Spleen (tissue), 11 donors: ENCODE measurements at regions not wholly inside any gene's neighbourhood (a gene's known extent, or its start where the extent isn't known, plus 50 kb on each side); places are given as distances from the start of the nearest gene placed in this dataset.

Source experiments
- DNase-seq: peaks from one replicate; pipeline ENCODE4 v3.0.0-alpha.2; 2020
- H3K27ac ChIP-seq, 8 donors: fragments of 200-600 bp; sonication (generic) in 7 of 8; 1 replicate in 4 of 8; 2 replicates in 4 of 8; pipeline versions ENCODE4 v1.5.0 to v1.8.0; 2016 to 2021; ENCODE audit warnings: inconsistent platforms in 4 of 8, mild to moderate bottlenecking in 4 of 8, moderate library complexity in 1 of 8
- H3K27me3 ChIP-seq, 7 donors: fragments of 200-600 bp; sonication (generic) in 6 of 7; replicated peaks in 1 of 7; 1 replicate in 4 of 7; 2 replicates in 3 of 7; pipeline versions ENCODE4 v1.5.0 to v1.8.0; 2016 to 2021; ENCODE audit warnings: inconsistent platforms in 3 of 7, mild to moderate bottlenecking in 1 of 7
- H3K36me3 ChIP-seq, 6 donors: fragments of 200-600 bp; sonication (generic) in 5 of 6; 1 replicate in 4 of 6; 2 replicates in 2 of 6; pipeline versions ENCODE4 v1.5.0 to v1.8.0; 2016 to 2021; ENCODE audit warnings: inconsistent platforms in 2 of 6
- H3K4me1 ChIP-seq, 6 donors: fragments of 200-600 bp; sonication (generic) in 5 of 6; 1 replicate in 3 of 6; 2 replicates in 3 of 6; pipeline versions ENCODE4 v1.5.0 to v1.8.0; 2016 to 2021; ENCODE audit warnings: inconsistent platforms in 3 of 6
- H3K4me3 ChIP-seq, 8 donors: fragments of 200-600 bp; sonication (generic) in 7 of 8; 1 replicate in 4 of 8; 2 replicates in 4 of 8; pipeline versions ENCODE4 v1.5.0 to v1.8.0; 2016 to 2021; ENCODE audit warnings: inconsistent platforms in 4 of 8, mild to moderate bottlenecking in 4 of 8, moderate library complexity in 2 of 8
- H3K9me3 ChIP-seq, 8 donors: fragments of 200-600 bp; sonication (generic) in 7 of 8; 1 replicate in 4 of 8; 2 replicates in 4 of 8; pipeline versions ENCODE4 v1.5.0 to v1.8.0; 2016 to 2021; ENCODE audit warnings: inconsistent platforms in 4 of 8
- CTCF ChIP-seq, 11 experiments: fragments of 200-600 bp in 7 of 11; fragments of 450-650 bp in 4 of 11; sonication (generic) in 4 of 11; IDR thresholded peaks in 8 of 11; conservative IDR thresholded peaks in 3 of 11; 1 replicate in 7 of 11; 2 replicates in 4 of 11; pipeline versions ENCODE4 v1.4.0 to v1.8.0; 2016 to 2021; ENCODE audit warnings: antibody characterized with exemption in 11 of 11, inconsistent platforms in 4 of 11, mild to moderate bottlenecking in 1 of 11
- POLR2A ChIP-seq, 3 donors: fragments of 450-650 bp; IDR thresholded peaks; one replicate each; pipeline ENCODE4 v1.5.1; 2017; ENCODE audit warnings: antibody characterized with exemption in 3 of 3, mild to moderate bottlenecking in 1 of 3
- POLR2AphosphoS5 ChIP-seq, 3 donors: sonication (generic); formaldehyde crosslinking; IDR thresholded peaks; one replicate each; pipeline ENCODE4 v1.5.1; 2017; ENCODE audit warnings: antibody characterized with exemption in 3 of 3
- WGBS, 5 donors: extraction: QIAGEN DNeasy Blood & Tissue Kit in 3 of 5; methylation state at CpG; one replicate each; pipeline versions ENCODE4 v1.1.5 to v1.1.7; 2013 to 2018; 5-methylcytosine and 5-hydroxymethylcytosine counted together
- intact Hi-C: fragments of 100-400 bp; cut with DNase I; formaldehyde crosslinking; loops from one replicate; pipeline ENCODE4 v1.15.0; 2023; ENCODE audit warnings: low total_unique reads
- donor health status: healthy with polysubstance abuse.
- donor health status: DM: no; HTN: no; CAD: no; lungs with moderate emphysema.
- donor health status: DM: no; HTN: no; CAD: no.
- donor health status: Bipolar disorder and iron deficiency.
- donor health status: healthy.
- donor health status: DM: no; HTN: no; CAD: no.
- donor health status: DM: yes; HTN: yes; CAD: no.

GRCh38 chr16:52963212-52963854 is 89.4 kb downstream of the CHD9NB start:
- 67 to 89% (median 82%) methylated on average over 3 of the region's 3 CpGs for WGBS, 5 donors
- Histone ChIP-seq H3K36me3 (no peaks in the 10 kb centered on the region), H3K27me3 (peaks cover 0 to 7% (median 0%) of the 10 kb centered on the region in 7 donors), H3K4me3 (no peak overlapping the region), H3K9me3 (no peaks in the 10 kb centered on the region), H3K4me1 (no peaks in the 10 kb centered on the region), H3K27ac (no peak overlapping the region)
- no peak for DNase-seq
- TF ChIP-seq CTCF (IDR thresholded peaks at IDR 0.05 in 8 of 11, conservative IDR thresholded peaks at IDR 0.05 in 3 of 11) (no peak), POLR2AphosphoS5 (IDR thresholded peaks at IDR 0.05) (no peak), POLR2A (IDR thresholded peaks at IDR 0.05) (no peak)
- intact Hi-C loops, result no loop called here

GRCh38 chr16:52958951-52959350 is 93.7 kb downstream of the CHD9NB start:
- no peaks in the 10 kb centered on the region for H3K27me3 ChIP-seq
- no peak for TF ChIP-seq POLR2AphosphoS5 (IDR thresholded peaks at IDR 0.05)
- TF ChIP-seq CTCF (IDR thresholded peaks at IDR 0.05 in 8 of 11, conservative IDR thresholded peaks at IDR 0.05 in 3 of 11), result no peak
- TF ChIP-seq POLR2A (IDR thresholded peaks at IDR 0.05), result no peak
- WGBS, 5 donors, result 91 to 100% (median 100%) methylated on average over 1 of the region's 1 CpG
- H3K9me3 ChIP-seq, result no peaks in the 10 kb centered on the region
- no peaks in the 10 kb centered on the region for H3K36me3 ChIP-seq
- no peak for DNase-seq
- no peaks in the 10 kb centered on the region for H3K4me1 ChIP-seq
- no peak overlapping the region for H3K27ac ChIP-seq
- intact Hi-C loops, result no loop called here
- H3K4me3 ChIP-seq, result no peak overlapping the region

GRCh38 chr16:52957199-52957598 is 95.5 kb downstream of the CHD9NB start:
- TF ChIP-seq CTCF (IDR thresholded peaks at IDR 0.05 in 8 of 11, conservative IDR thresholded peaks at IDR 0.05 in 3 of 11), result no peak
- TF ChIP-seq POLR2A (IDR thresholded peaks at IDR 0.05), result no peak
- TF ChIP-seq POLR2AphosphoS5 (IDR thresholded peaks at IDR 0.05), result no peak
- 86 to 94% (median 90%) methylated on average over 3 of the region's 3 CpGs for WGBS, 5 donors
- H3K9me3 ChIP-seq, result no peaks in the 10 kb centered on the region

GRCh38 chr16:52956044-52956443 is 96.7 kb downstream of the CHD9NB start:
- DNase-seq, result no peak
- H3K36me3 ChIP-seq, result no peaks in the 10 kb centered on the region
- WGBS, 5 donors, result 82 to 97% (median 93%) methylated on average over 1 of the region's 1 CpG
- no peak overlapping the region for H3K27ac ChIP-seq
- no peaks in the 10 kb centered on the region for H3K9me3 ChIP-seq
- no peaks in the 10 kb centered on the region for H3K27me3 ChIP-seq
- intact Hi-C loops, result no loop called here
- no peaks in the 10 kb centered on the region for H3K4me1 ChIP-seq
- no peak for TF ChIP-seq POLR2AphosphoS5 (IDR thresholded peaks at IDR 0.05)
- TF ChIP-seq POLR2A (IDR thresholded peaks at IDR 0.05), result no peak
- no peak for TF ChIP-seq CTCF (IDR thresholded peaks at IDR 0.05 in 8 of 11, conservative IDR thresholded peaks at IDR 0.05 in 3 of 11)
- H3K4me3 ChIP-seq, result no peak overlapping the region

More at GRCh38 chr16:52957199-52957598, 95.5 kb downstream of the CHD9NB start:
- DNase-seq, result no peak
- Histone ChIP-seq H3K36me3 (no peaks in the 10 kb centered on the region), H3K4me1 (no peaks in the 10 kb centered on the region), H3K27me3 (no peaks in the 10 kb centered on the region), H3K27ac (no peak overlapping the region), H3K4me3 (no peak overlapping the region)
- intact Hi-C loops, result no loop called here
